ENCODE measurements at regions not wholly inside any gene's neighbourhood (a gene's known extent, or its start where the extent isn't known, plus 50 kb on each side); places are given as distances from the start of the nearest gene placed in this dataset.

- ChIA-PET POLR2A (ENCODE audit: low non-redundant PET) (no interaction called here), CTCF (no interaction called here)
- H3K4me1 ChIP-seq (ENCODE audit: insufficient read depth, low read length, poor library complexity, severe bottlenecking): no peaks in the 10 kb centered on the region
- H3K9me3 ChIP-seq (ENCODE audit: low read depth, low read length, poor library complexity, severe bottlenecking): no peaks in the 10 kb centered on the region
- no peaks in the 10 kb centered on the region for H3K36me3 ChIP-seq (ENCODE audit: insufficient read depth, low read length, poor library complexity, severe bottlenecking)
- BruUV-seq (replicated peaks): no TSS peak
- no peak overlapping the region for H3K4me3 ChIP-seq (ENCODE audit: low read depth, low read length, poor library complexity, severe bottlenecking)
- H3K27ac ChIP-seq (ENCODE audit: low read depth, low read length, poor library complexity, severe bottlenecking): no peak overlapping the region
- intact Hi-C loops (cut with micrococcal nuclease; ENCODE audit: unreplicated experiment): no loop called here
- H3K27me3 ChIP-seq (replicated peaks; ENCODE audit: insufficient read depth, low read depth, low read length, poor library complexity): no peaks in the 10 kb centered on the region
- TF ChIP-seq CTCF (conservative IDR thresholded peaks at IDR 0.05; ENCODE audit: low read depth, low read length): no peak
- TF ChIP-seq EZH2 (IDR thresholded peaks at IDR 0.05; ENCODE audit: borderline replicate concordance, low read depth, low read length, poor library complexity, severe bottlenecking): no peak
- no peak for DNase-seq (ENCODE audit: low spot score)
Observed at GRCh38 chr5:143659599-143660238, 152.2 kb upstream of the HMHB1 start.

GRCh38 chr5:143658956-143659355 is 153.0 kb upstream of the HMHB1 start:
- ChIA-PET POLR2A (ENCODE audit: low non-redundant PET) (no interaction called here), CTCF (no interaction called here)
- Histone ChIP-seq H3K9me3 (ENCODE audit: low read depth, low read length, poor library complexity, severe bottlenecking) (no peaks in the 10 kb centered on the region), H3K36me3 (ENCODE audit: insufficient read depth, low read length, poor library complexity, severe bottlenecking) (no peaks in the 10 kb centered on the region), H3K27me3 (replicated peaks; ENCODE audit: insufficient read depth, low read depth, low read length, poor library complexity) (no peaks in the 10 kb centered on the region), H3K4me1 (ENCODE audit: insufficient read depth, low read length, poor library complexity, severe bottlenecking) (no peaks in the 10 kb centered on the region), H3K4me3 (ENCODE audit: low read depth, low read length, poor library complexity, severe bottlenecking) (no peak overlapping the region), H3K27ac (ENCODE audit: low read depth, low read length, poor library complexity, severe bottlenecking) (no peak overlapping the region)
- intact Hi-C loops (cut with micrococcal nuclease; ENCODE audit: unreplicated experiment): no loop called here
- no TSS peak for BruUV-seq (replicated peaks)
- no peak for TF ChIP-seq EZH2 (IDR thresholded peaks at IDR 0.05; ENCODE audit: borderline replicate concordance, low read depth, low read length, poor library complexity, severe bottlenecking)
- TF ChIP-seq CTCF (conservative IDR thresholded peaks at IDR 0.05; ENCODE audit: low read depth, low read length): no peak
- no peak for DNase-seq (ENCODE audit: low spot score)

- Histone ChIP-seq H3K4me3 (ENCODE audit: low read depth, low read length, poor library complexity, severe bottlenecking) (no peak overlapping the region), H3K27ac (ENCODE audit: low read depth, low read length, poor library complexity, severe bottlenecking) (no peak overlapping the region), H3K4me1 (ENCODE audit: insufficient read depth, low read length, poor library complexity, severe bottlenecking) (no peaks in the 10 kb centered on the region), H3K9me3 (ENCODE audit: low read depth, low read length, poor library complexity, severe bottlenecking) (no peaks in the 10 kb centered on the region), H3K27me3 (replicated peaks; ENCODE audit: insufficient read depth, low read depth, low read length, poor library complexity) (no peaks in the 10 kb centered on the region), H3K36me3 (ENCODE audit: insufficient read depth, low read length, poor library complexity, severe bottlenecking) (no peaks in the 10 kb centered on the region)
- intact Hi-C loops (cut with micrococcal nuclease; ENCODE audit: unreplicated experiment): no loop called here
- no TSS peak for BruUV-seq (replicated peaks)
- ChIA-PET POLR2A (ENCODE audit: low non-redundant PET) (no interaction called here), CTCF (no interaction called here)
- TF ChIP-seq EZH2 (IDR thresholded peaks at IDR 0.05; ENCODE audit: borderline replicate concordance, low read depth, low read length, poor library complexity, severe bottlenecking) (no peak), CTCF (conservative IDR thresholded peaks at IDR 0.05; ENCODE audit: low read depth, low read length) (no peak)
- DNase-seq (ENCODE audit: low spot score): peak; percentile 5
Observed at GRCh38 chr5:143657647-143658285, 154.2 kb upstream of the HMHB1 start.
